B cell (primary cell): ENCODE measurements at regions not wholly inside any gene's neighbourhood (a gene's known extent, or its start where the extent isn't known, plus 50 kb on each side); places are given as distances from the start of the nearest gene placed in this dataset.

Experiments
- ATAC-seq: fragments of 200-7000 bp; cut with Tn5 transposase; one replicate; pipeline ENCODE4 v1.10.0; 2021; ENCODE audit warnings: low read depth, mild to moderate bottlenecking, moderate number of reproducible peaks, moderate library complexity
- CTCF ChIA-PET: fragments of 350-600 bp; sonication (Branson Sonifier 250); formaldehyde crosslinking; loops from one replicate; lab custom pipeline; 2021; ENCODE audit warnings: antibody characterized with exemption, inconsistent platforms; lab: Charles Lee
- POLR2A ChIA-PET: fragments of 350-600 bp; sonication (Branson Sonifier 250); formaldehyde crosslinking; loops from one replicate; lab custom pipeline; 2021; ENCODE audit warnings: antibody characterized with exemption; lab: Charles Lee
- DNase-seq: peaks from one replicate; pipeline ENCODE4 v3.0.0; 2013
- H2AFZ ChIP-seq: 2 replicates; pipeline ENCODE4 v1.6.1; 2012; ENCODE audit warnings: mild to moderate bottlenecking, low read depth, low read length; ENCODE audit not compliant: insufficient read depth, poor library complexity, severe bottlenecking
- H3K27ac ChIP-seq, 2 donors: 1 replicate in 1 of 2; 2 replicates in 1 of 2; pipeline ENCODE4 v1.5.1; 2012 to 2013; ENCODE audit warnings: low read length in 2 of 2, mild to moderate bottlenecking in 2 of 2, moderate library complexity in 1 of 2
- H3K27me3 ChIP-seq, 4 experiments: fragments of 200-600 bp in 1 of 4; sonication (generic) in 1 of 4; replicated peaks in 1 of 4; 1 replicate in 2 of 4; 2 replicates in 2 of 4; pipeline versions ENCODE4 v1.6.1 to v1.7.0; 2013 to 2016; ENCODE audit warnings: low read length in 3 of 4, mild to moderate bottlenecking in 2 of 4, mixed read lengths in 1 of 4, moderate library complexity in 1 of 4; ENCODE audit not compliant: insufficient read depth in 4 of 4, control insufficient read depth in 3 of 4; ENCODE audit errors: control extremely low read depth in 1 of 4
- H3K36me3 ChIP-seq, 2 experiments: replicated peaks in 1 of 2; 1 replicate in 1 of 2; 2 replicates in 1 of 2; pipeline versions ENCODE4 v1.6.1 to v1.7.1; 2013; ENCODE audit warnings: low read length in 1 of 2; ENCODE audit not compliant: insufficient read depth in 2 of 2, control insufficient read depth in 1 of 2; ENCODE audit errors: control extremely low read depth in 1 of 2, extremely low read depth in 1 of 2
- H3K4me1 ChIP-seq, 2 donors: fragments of 200-600 bp in 1 of 2; sonication (generic) in 1 of 2; 1 replicate in 1 of 2; 2 replicates in 1 of 2; pipeline versions ENCODE4 v1.5.1 to v1.6.1; 2013 to 2017; ENCODE audit warnings: low read length in 2 of 2; ENCODE audit not compliant: control insufficient read depth in 2 of 2, insufficient read depth in 2 of 2
- H3K4me2 ChIP-seq: replicated peaks from 2 replicates; pipeline ENCODE3; 2012; ENCODE audit warnings: mild to moderate bottlenecking, low read depth, low read length; ENCODE audit not compliant: poor library complexity, severe bottlenecking
- H3K4me3 ChIP-seq, 5 experiments: fragments of 200-600 bp in 1 of 5; sonication (generic) in 1 of 5; 1 replicate in 3 of 5; 2 replicates in 2 of 5; pipeline versions ENCODE4 v1.5.1 to v1.7.0; 2011 to 2016; ENCODE audit warnings: low read length in 4 of 5, mild to moderate bottlenecking in 4 of 5, low read depth in 2 of 5, control low read depth in 1 of 5, moderate library complexity in 1 of 5; ENCODE audit not compliant: insufficient read depth in 1 of 5; ENCODE audit errors: control extremely low read depth in 1 of 5, extremely low read depth in 1 of 5
- H3K79me2 ChIP-seq: fragments of 200-600 bp; sonication (generic); one replicate; pipeline ENCODE4 v1.6.0; 2016; ENCODE audit warnings: low read length; ENCODE audit not compliant: control insufficient read depth, insufficient read depth
- H3K9ac ChIP-seq: fragments of 200-600 bp; sonication (generic); 2 replicates; pipeline ENCODE4 v1.6.1; 2017; ENCODE audit warnings: mild to moderate bottlenecking, low read length, moderate library complexity
- H3K9me3 ChIP-seq, 3 donors: one replicate each; pipeline versions ENCODE4 v1.6.1 to v1.7.1; 2013; ENCODE audit warnings: low read length in 2 of 3; ENCODE audit not compliant: control insufficient read depth in 2 of 3, insufficient read depth in 1 of 3; ENCODE audit errors: control extremely low read depth in 1 of 3
- H4K20me1 ChIP-seq: 2 replicates; pipeline ENCODE4 v1.6.0; 2012; ENCODE audit warnings: mild to moderate bottlenecking, low read length; ENCODE audit not compliant: insufficient read depth, control insufficient read depth, poor library complexity, severe bottlenecking
- H3K27ac Mint-ChIP-seq: one replicate; pipeline ENCODE4 v1.8.0; 2021; ENCODE audit warnings: mixed read lengths
- H3K27me3 Mint-ChIP-seq: one replicate; pipeline ENCODE4 v1.8.0; 2021; ENCODE audit warnings: mixed read lengths
- H3K4me1 Mint-ChIP-seq: one replicate; pipeline ENCODE4 v1.8.0; 2021; ENCODE audit warnings: mixed read lengths
- H3K4me3 Mint-ChIP-seq: one replicate; pipeline ENCODE4 v1.8.0; 2021; ENCODE audit warnings: mixed read lengths
- H3K9me3 Mint-ChIP-seq: one replicate; pipeline ENCODE4 v1.8.0; 2022; ENCODE audit warnings: mixed read lengths; ENCODE audit not compliant: insufficient read depth
- CTCF ChIP-seq: fragments of 200-600 bp; IDR thresholded peaks from one replicate; pipeline ENCODE4 v1.8.0; 2022; ENCODE audit warnings: antibody characterized with exemption, mild to moderate bottlenecking
- EZH2 ChIP-seq: IDR thresholded peaks from 2 replicates; pipeline ENCODE4 v1.6.1; 2012; ENCODE audit warnings: borderline replicate concordance, low read depth, mild to moderate bottlenecking, moderate library complexity, low read length; ENCODE audit not compliant: insufficient read depth, poor library complexity, severe bottlenecking
- WGBS: methylation state at CpG from one replicate; pipeline ENCODE4 v1.1.5; 2013; ENCODE audit warnings: missing lambda C conversion rate; ENCODE audit not compliant: insufficient coverage; 5-methylcytosine and 5-hydroxymethylcytosine counted together
- intact Hi-C: fragments of 100-400 bp; cut with micrococcal nuclease; formaldehyde crosslinking; loops from one replicate; pipeline ENCODE4 v1.10.0; 2022

GRCh38 chr12:115012861-115013235 lies 328.9 kb upstream of the TBX3 start:
- Histone ChIP-seq H3K4me3 (no peak overlapping the region), H3K4me2 (no peak overlapping the region), H2AFZ (no peak overlapping the region), H3K79me2 (no peaks in the 10 kb centered on the region), H3K4me1 (no peaks in the 10 kb centered on the region), H3K9ac (no peak overlapping the region), H3K9me3 (peaks cover 0 to 8% (median 0%) of the 10 kb centered on the region in 3 donors), H3K36me3 (no peaks in the 10 kb centered on the region), H3K27ac (no peak overlapping the region), H3K27me3 (no peaks in the 10 kb centered on the region), H4K20me1 (no peaks in the 10 kb centered on the region)
- Mint-ChIP-seq H3K9me3 (peaks cover 9% of the 10 kb centered on the region), H3K27ac (no peak overlapping the region), H3K4me3 (no peak overlapping the region), H3K27me3 (no peaks in the 10 kb centered on the region), H3K4me1 (peaks cover 4% of the 10 kb centered on the region)
- 74% methylated on average over 11 of the region's 11 CpGs for WGBS
- POLR2A ChIA-PET = no interaction called here
- TF ChIP-seq EZH2 = no peak
- TF ChIP-seq CTCF = no peak
- ATAC-seq = no peak
- intact Hi-C loops = no loop called here
- CTCF ChIA-PET = no interaction called here
- no peak for DNase-seq

- no peak overlapping the region for H2AFZ ChIP-seq
- no peaks in the 10 kb centered on the region for H4K20me1 ChIP-seq
- H3K4me1 ChIP-seq = no peaks in the 10 kb centered on the region
- ChIA-PET CTCF (no interaction called here), POLR2A (no interaction called here)
- Mint-ChIP-seq H3K9me3 (peaks cover 9% of the 10 kb centered on the region), H3K27ac (no peak overlapping the region), H3K27me3 (no peaks in the 10 kb centered on the region), H3K4me3 (no peak overlapping the region), H3K4me1 (peaks cover 4% of the 10 kb centered on the region)
- no peak overlapping the region for H3K27ac ChIP-seq
- H3K9me3 ChIP-seq = peaks cover 0 to 12% (median 0%) of the 10 kb centered on the region in 3 donors
- H3K36me3 ChIP-seq = no peaks in the 10 kb centered on the region
- DNase-seq = no peak
- no peak overlapping the region for H3K4me2 ChIP-seq
- no peak for ATAC-seq
- no peaks in the 10 kb centered on the region for H3K79me2 ChIP-seq
- no peaks in the 10 kb centered on the region for H3K27me3 ChIP-seq
- no peak overlapping the region for H3K9ac ChIP-seq
- intact Hi-C loops = no loop called here
- TF ChIP-seq CTCF = no peak
- no peak for TF ChIP-seq EZH2
- no peak overlapping the region for H3K4me3 ChIP-seq
- WGBS = no CpG with 5 or more reads among the region's 3 CpGs
Observed at GRCh38 chr12:115011703-115012102, 327.7 kb upstream of the TBX3 start.
